ENCODE measurements at regions not wholly inside any gene's neighbourhood (a gene's known extent, or its start where the extent isn't known, plus 50 kb on each side); places are given as distances from the start of the nearest gene placed in this dataset.

DNA sequence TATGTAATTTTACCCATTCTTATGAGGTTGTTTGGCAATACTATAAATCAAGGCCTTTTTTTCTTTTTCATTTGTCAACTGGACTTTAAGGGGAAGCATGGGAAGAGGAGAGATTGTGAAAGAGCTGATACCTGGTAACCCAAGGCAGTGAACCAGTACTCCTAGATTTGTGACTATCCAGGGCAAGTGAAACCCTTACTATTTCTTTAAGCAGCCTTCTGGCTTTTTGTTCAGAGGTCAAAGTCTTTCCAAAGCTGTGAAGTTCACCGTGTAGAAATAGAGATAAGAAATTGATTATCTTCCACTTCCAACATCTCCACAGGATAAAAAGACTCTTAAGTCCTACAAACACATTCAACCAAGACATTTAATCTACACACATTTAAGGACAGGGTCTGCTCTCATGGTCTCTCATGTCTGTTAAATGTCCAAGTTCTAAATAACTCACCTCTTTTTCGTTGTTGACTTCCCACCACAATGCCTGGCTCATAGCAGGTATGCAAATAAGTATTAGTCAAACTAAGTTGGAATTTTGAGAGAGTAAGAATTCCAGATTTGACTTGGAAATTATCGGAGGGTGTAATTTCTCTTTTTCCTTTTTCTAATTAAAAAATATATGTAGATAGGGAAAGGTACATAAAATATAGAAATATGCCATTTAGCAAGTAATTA, 485.8 kb downstream of the STK39 start:
- Histone ChIP-seq H3K27me3 (replicated peaks in 1 of 7) (no peaks in the 10 kb centered on the region), H3K4me3 (no peak overlapping the region), H3K36me3 (no peaks in the 10 kb centered on the region), H3K9me3 (peaks cover 0 to 6% (median 0%) of the 10 kb centered on the region in 8 donors), H3K27ac (no peak overlapping the region), H3K4me1 (no peaks in the 10 kb centered on the region)
- no peak for TF ChIP-seq CTCF (IDR thresholded peaks at IDR 0.05 in 8 of 11, conservative IDR thresholded peaks at IDR 0.05 in 3 of 11)
- TF ChIP-seq POLR2AphosphoS5 (IDR thresholded peaks at IDR 0.05), result no peak
- no peak for TF ChIP-seq POLR2A (IDR thresholded peaks at IDR 0.05)
- DNase-seq, result no peak
- intact Hi-C loops (cut with DNase I; ENCODE audit: low total_unique reads), result no loop called here
- 72 to 85% (median 75%) methylated on average over 3 of the region's 3 CpGs for WGBS, 5 donors

DNA sequence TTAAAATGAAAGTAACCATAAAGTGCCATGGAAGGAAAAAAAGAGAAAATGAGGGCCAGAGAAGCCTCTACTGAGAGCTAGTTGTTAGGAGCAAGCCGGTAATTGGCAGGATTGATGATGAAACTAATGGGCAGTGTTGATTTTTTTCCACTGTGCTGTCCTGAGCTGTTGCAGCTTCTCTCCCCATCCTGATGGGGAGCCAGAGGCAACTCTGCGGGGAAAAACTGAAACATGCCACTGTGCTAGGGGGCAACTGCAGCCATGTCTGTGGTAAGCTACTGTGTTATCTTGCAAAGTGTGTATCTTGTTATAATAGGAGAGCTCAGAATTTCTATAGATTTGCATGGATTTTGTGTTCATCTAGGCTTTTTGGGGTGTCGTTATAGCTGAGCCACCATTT, 487.9 kb downstream of the STK39 start:
- Histone ChIP-seq H3K27me3 (replicated peaks in 1 of 7) (no peaks in the 10 kb centered on the region), H3K4me1 (no peaks in the 10 kb centered on the region), H3K27ac (no peak overlapping the region), H3K4me3 (no peak overlapping the region), H3K36me3 (no peaks in the 10 kb centered on the region), H3K9me3 (no peaks in the 10 kb centered on the region)
- intact Hi-C loops (cut with DNase I; ENCODE audit: low total_unique reads), result no loop called here
- DNase-seq, result no peak
- 89 to 97% (median 94%) methylated on average over 3 of the region's 3 CpGs for WGBS, 5 donors
- TF ChIP-seq CTCF (IDR thresholded peaks at IDR 0.05 in 8 of 11, conservative IDR thresholded peaks at IDR 0.05 in 3 of 11), result no peak
- no peak for TF ChIP-seq POLR2A (IDR thresholded peaks at IDR 0.05)
- TF ChIP-seq POLR2AphosphoS5 (IDR thresholded peaks at IDR 0.05), result no peak

DNA sequence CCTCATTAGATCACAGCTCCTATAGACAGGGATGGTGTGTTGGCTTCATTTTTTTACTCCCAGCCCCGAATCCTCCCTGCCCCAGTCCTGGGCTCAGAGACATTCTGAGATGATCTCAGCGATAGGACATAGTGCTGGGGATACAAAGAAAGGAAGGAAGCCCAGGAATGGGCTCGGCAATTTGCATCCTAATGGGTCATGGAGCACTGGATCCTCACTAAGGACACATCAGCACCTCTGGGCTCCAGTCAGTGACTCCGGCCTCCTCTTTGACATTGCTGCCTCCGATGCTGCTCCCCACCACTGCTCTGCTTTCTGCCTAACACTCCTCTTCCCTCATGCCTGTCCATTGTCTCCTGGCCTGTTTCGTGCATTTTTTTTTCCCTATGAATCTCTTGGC, 489.1 kb downstream of the STK39 start:
- H3K9me3 ChIP-seq, result no peaks in the 10 kb centered on the region
- H3K4me3 ChIP-seq, result no peak overlapping the region
- H3K27ac ChIP-seq, result no peak overlapping the region
- 66 to 88% (median 78%) methylated on average over 6 of the region's 6 CpGs for whole genome bisulfite sequencing, 5 donors
- TF ChIP-seq CTCF (IDR thresholded peaks at IDR 0.05 in 8 of 11, conservative IDR thresholded peaks at IDR 0.05 in 3 of 11) (no peak), POLR2A (IDR thresholded peaks at IDR 0.05) (no peak), POLR2AphosphoS5 (IDR thresholded peaks at IDR 0.05) (no peak)
- H3K27me3 ChIP-seq (replicated peaks in 1 of 7), result peaks cover 0 to 2% (median 0%) of the 10 kb centered on the region in 7 donors
- intact Hi-C loops (cut with DNase I; ENCODE audit: low total_unique reads), result no loop called here
- no peaks in the 10 kb centered on the region for H3K36me3 ChIP-seq
- H3K4me1 ChIP-seq, result no peaks in the 10 kb centered on the region
- DNase-seq, result no peak

DNA sequence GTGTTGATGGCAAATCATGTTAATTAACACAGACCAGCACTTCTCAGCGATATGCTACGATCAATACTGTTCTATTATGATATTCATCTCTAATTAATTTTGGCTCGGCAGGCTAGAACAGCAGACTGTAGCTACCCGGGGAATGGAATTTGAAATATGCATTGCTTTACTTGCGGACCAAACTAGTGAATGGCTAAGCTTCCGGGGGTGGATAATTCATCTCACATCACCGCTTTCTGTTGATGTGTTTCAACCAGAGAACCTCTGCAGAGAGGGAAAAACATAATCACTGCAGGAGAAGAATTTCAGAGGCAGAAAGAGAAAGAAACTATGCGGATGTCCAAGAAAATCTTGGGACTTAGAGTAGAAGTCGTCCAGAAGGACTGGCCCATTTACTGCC, 490.9 kb downstream of the STK39 start:
- TF ChIP-seq CTCF (IDR thresholded peaks at IDR 0.05 in 8 of 11, conservative IDR thresholded peaks at IDR 0.05 in 3 of 11) (no peak), POLR2A (IDR thresholded peaks at IDR 0.05) (no peak), POLR2AphosphoS5 (IDR thresholded peaks at IDR 0.05) (no peak)
- Histone ChIP-seq H3K9me3 (no peaks in the 10 kb centered on the region), H3K36me3 (no peaks in the 10 kb centered on the region), H3K27me3 (replicated peaks in 1 of 7) (peaks cover 0 to 4% (median 0%) of the 10 kb centered on the region in 7 donors), H3K27ac (no peak overlapping the region), H3K4me3 (no peak overlapping the region), H3K4me1 (no peaks in the 10 kb centered on the region)
- DNase-seq, result no peak
- intact Hi-C loops (cut with DNase I; ENCODE audit: low total_unique reads), result no loop called here
- 76 to 83% (median 80%) methylated on average over 9 of the region's 9 CpGs for WGBS, 5 donors
